IMR-90 (cell line): ENCODE measurements at regions not wholly inside any gene's neighbourhood (a gene's known extent, or its start where the extent isn't known, plus 50 kb on each side); places are given as distances from the start of the nearest gene placed in this dataset.

Experiments
- ATAC-seq: fragments of 200-7000 bp; cut with Tn5 transposase; 2 replicates; pipeline ENCODE4 v1.9.1; 2020; ENCODE audit warnings: low read depth, mild to moderate bottlenecking, moderate library complexity
- BruUV-seq: library from RNA; stranded (reverse); fragments of 400-500 nt; replicated peaks from 2 replicates; lab custom pipeline; 2021; lab: Mats Ljungman, UMichigan
- CTCF ChIA-PET: fragments of 300-600 bp; formaldehyde crosslinking; extraction: SDS; loops from one replicate; lab custom pipeline; 2021; ENCODE audit warnings: antibody characterized with exemption; lab: Yijun Ruan, JAX
- POLR2A ChIA-PET: fragments of 300-600 bp; sonication (Branson Sonifier 250); formaldehyde crosslinking; loops from one replicate; lab custom pipeline; 2022; ENCODE audit warnings: antibody characterized with exemption; ENCODE audit not compliant: unreplicated experiment; lab: Charles Lee
- DNase-seq: peaks from one replicate; pipeline ENCODE4 v3.0.0; 2013
- H2AFZ ChIP-seq: replicated peaks from 2 replicates; pipeline ENCODE3; 2013; ENCODE audit warnings: low read length, mild to moderate bottlenecking; ENCODE audit not compliant: poor library complexity
- H2AK5ac ChIP-seq: 2 replicates; pipeline ENCODE4 v1.6.1; 2013; ENCODE audit warnings: low read depth, low read length, inconsistent platforms
- H2AK9ac ChIP-seq: replicated peaks from 2 replicates; pipeline ENCODE3; 2013; ENCODE audit warnings: mild to moderate bottlenecking, low read depth, low read length, moderate library complexity; ENCODE audit not compliant: poor library complexity
- H2BK120ac ChIP-seq: 2 replicates; pipeline ENCODE4 v1.6.1; 2013; ENCODE audit warnings: low read depth, low read length, inconsistent platforms
- H2BK15ac ChIP-seq: 3 replicates; pipeline ENCODE4 v1.6.1; 2013; ENCODE audit warnings: low read depth, low read length, inconsistent platforms
- H2BK20ac ChIP-seq: 2 replicates; pipeline ENCODE4 v1.6.1; 2013; ENCODE audit warnings: low read depth, mild to moderate bottlenecking, inconsistent platforms, low read length, moderate library complexity
- H2BK5ac ChIP-seq: 2 replicates; pipeline ENCODE4 v1.6.1; 2013; ENCODE audit warnings: mild to moderate bottlenecking, low read depth, low read length, inconsistent platforms; ENCODE audit not compliant: poor library complexity, severe bottlenecking
- H3K14ac ChIP-seq: replicated peaks from 2 replicates; pipeline ENCODE4 v1.6.1; 2013; ENCODE audit warnings: low read depth, low read length, inconsistent platforms
- H3K18ac ChIP-seq: 2 replicates; pipeline ENCODE4 v1.6.1; 2013; ENCODE audit warnings: low read depth, low read length, control low read depth
- H3K23ac ChIP-seq: 2 replicates; pipeline ENCODE4 v1.6.1; 2013; ENCODE audit warnings: low read depth, low read length, inconsistent platforms
- H3K27ac ChIP-seq: 2 replicates; pipeline ENCODE4 v1.5.1; 2013; ENCODE audit warnings: mild to moderate bottlenecking, control low read depth, low read length; ENCODE audit not compliant: insufficient read depth
- H3K27me3 ChIP-seq: 2 replicates; pipeline ENCODE4 v1.6.1; 2013; ENCODE audit warnings: low read length; ENCODE audit not compliant: control insufficient read depth, insufficient read depth
- H3K36me3 ChIP-seq: 2 replicates; pipeline ENCODE4 v1.6.1; 2013; ENCODE audit warnings: low read length, mixed read lengths; ENCODE audit not compliant: control insufficient read depth, insufficient read depth
- H3K4ac ChIP-seq: 2 replicates; pipeline ENCODE4 v1.6.1; 2013; ENCODE audit warnings: low read depth, low read length, inconsistent platforms
- H3K4me1 ChIP-seq: 2 replicates; pipeline ENCODE4 v1.6.1; 2013; ENCODE audit warnings: low read length, mixed read lengths; ENCODE audit not compliant: control insufficient read depth, insufficient read depth
- H3K4me2 ChIP-seq: 2 replicates; pipeline ENCODE4 v1.6.1; 2013; ENCODE audit warnings: low read depth, mild to moderate bottlenecking, control low read depth, low read length, moderate library complexity
- H3K4me3 ChIP-seq: 2 replicates; pipeline ENCODE4 v1.5.1; 2013; ENCODE audit warnings: low read depth, mild to moderate bottlenecking, control low read depth, low read length, moderate library complexity; ENCODE audit not compliant: insufficient read depth
- H3K56ac ChIP-seq: 2 replicates; pipeline ENCODE4 v1.6.1; 2013; ENCODE audit warnings: low read length, inconsistent platforms; ENCODE audit not compliant: insufficient read depth; ENCODE audit errors: extremely low read depth
- H3K79me1 ChIP-seq, 2 experiments: 2 replicates each; pipeline ENCODE4 v1.6.1; 2013; ENCODE audit warnings: low read length in 2 of 2, inconsistent platforms in 1 of 2, low read depth in 1 of 2
- H3K9ac ChIP-seq: 2 replicates; pipeline ENCODE4 v1.6.1; 2013; ENCODE audit warnings: low read depth, low read length, control low read depth
- H3K9me1 ChIP-seq: 2 replicates; pipeline ENCODE4 v1.6.1; 2013; ENCODE audit warnings: low read length, inconsistent platforms; ENCODE audit not compliant: insufficient read depth
- H3K9me3 ChIP-seq: 2 replicates; pipeline ENCODE4 v1.6.1; 2013; ENCODE audit warnings: low read length; ENCODE audit not compliant: control insufficient read depth, insufficient read depth
- H4K20me1 ChIP-seq: 2 replicates; pipeline ENCODE4 v1.6.1; 2013; ENCODE audit warnings: low read length, inconsistent platforms; ENCODE audit not compliant: insufficient read depth
- H4K5ac ChIP-seq: 2 replicates; pipeline ENCODE4 v1.6.1; 2013; ENCODE audit warnings: mild to moderate bottlenecking, low read depth, low read length, control low read depth
- H4K8ac ChIP-seq, 2 experiments: 2 replicates each; pipeline ENCODE4 v1.6.1; 2013; ENCODE audit warnings: low read depth in 2 of 2, low read length in 2 of 2, control low read depth in 1 of 2, inconsistent platforms in 1 of 2
- H4K91ac ChIP-seq: 2 replicates; pipeline ENCODE4 v1.6.1; 2013; ENCODE audit warnings: low read depth, low read length, inconsistent platforms; ENCODE audit not compliant: insufficient read depth
- BHLHE40 ChIP-seq: fragments of 150-350 bp; IDR thresholded peaks from 2 replicates; pipeline ENCODE4 v1.6.1; 2016; ENCODE audit warnings: mild to moderate bottlenecking, low read depth, low read length
- CHD1 ChIP-seq: IDR thresholded peaks from 2 replicates; pipeline ENCODE4 v1.6.1; 2012; ENCODE audit warnings: low read depth, low read length, improper control_type of control experiment
- FOS ChIP-seq: fragments of 150-350 bp; IDR thresholded peaks from 2 replicates; pipeline ENCODE4 v1.6.1; 2016; ENCODE audit warnings: low read depth, low read length
- MXI1 ChIP-seq: IDR thresholded peaks from 2 replicates; pipeline ENCODE4 v1.6.1; 2012; ENCODE audit warnings: low read depth, mild to moderate bottlenecking, low read length, moderate library complexity, borderline replicate concordance
- POLR2A ChIP-seq: IDR thresholded peaks from 2 replicates; pipeline ENCODE4 v1.6.1; 2012; ENCODE audit warnings: mild to moderate bottlenecking, low read depth, low read length
- RAD21 ChIP-seq: IDR thresholded peaks from 2 replicates; pipeline ENCODE4 v1.6.1; 2012; ENCODE audit warnings: low read length, improper control_type of control experiment
- RCOR1 ChIP-seq: IDR thresholded peaks from 2 replicates; pipeline ENCODE4 v1.6.1; 2012; ENCODE audit warnings: mild to moderate bottlenecking, low read length, improper control_type of control experiment; ENCODE audit not compliant: insufficient replicate concordance
- RFX5 ChIP-seq: IDR thresholded peaks from 2 replicates; pipeline ENCODE4 v1.8.0; 2012; ENCODE audit warnings: low read depth, mild to moderate bottlenecking, low read length, moderate library complexity
- WGBS, 2 experiments: methylation state at CpG; one replicate each; pipeline versions ENCODE4 v1.1.5 to v1.1.7; 2013; ENCODE audit warnings: missing lambda C conversion rate in 2 of 2; ENCODE audit not compliant: insufficient read length in 1 of 2; ENCODE audit errors: extremely low coverage in 2 of 2; 5-methylcytosine and 5-hydroxymethylcytosine counted together
- dilution Hi-C: fragments of 300-500 bp; cut with HindIII; formaldehyde crosslinking; loops from one replicate; pipeline ENCODE4 v1.14.3; 2018; ENCODE audit warnings: low sequenced_read_pairs; ENCODE audit not compliant: unreplicated experiment
- in situ Hi-C: fragments of 300-500 bp; cut with MboI; formaldehyde crosslinking; loops from 3 replicates; pipeline ENCODE4 v1.14.3; 2019; ENCODE audit warnings: low sequenced_read_pairs, inconsistent platforms, mixed read lengths
- intact Hi-C: fragments of 100-400 bp; cut with micrococcal nuclease; formaldehyde crosslinking; loops from 2 replicates; pipeline ENCODE4 v1.10.0; 2022
- TF ChIP-seq, protein P1 (sequence below): fragments of 150-350 bp; IDR thresholded peaks from 2 replicates; pipeline ENCODE4 v1.6.1; 2017; ENCODE audit warnings: mild to moderate bottlenecking, antibody characterized with exemption, low read length, low read depth

DNA sequence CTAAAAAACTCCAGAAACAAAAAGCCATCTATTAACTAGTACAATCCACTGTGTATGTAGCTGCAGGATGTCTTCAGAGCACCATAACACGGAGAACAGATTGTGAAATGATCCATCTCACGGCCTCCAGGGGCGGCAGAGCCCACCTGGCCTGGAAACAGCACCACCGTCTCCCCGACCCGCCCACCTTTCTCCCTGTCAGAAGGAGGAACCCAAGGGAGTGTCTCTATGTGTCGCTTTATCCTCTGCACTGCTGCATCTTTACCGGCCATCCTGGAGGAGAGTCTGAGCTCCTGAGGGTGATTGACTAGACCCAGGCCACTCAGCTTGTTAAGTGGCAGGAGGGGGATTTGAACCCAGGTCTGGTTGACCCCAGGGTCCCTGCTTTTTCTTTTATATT is 405.0 kb downstream of the MATN1 start:
- intact Hi-C loops (no loop called here), in situ Hi-C loops (no loop called here), dilution Hi-C loops (no loop called here)
- TF ChIP-seq RFX5 (no peak), MXI1 (no peak), POLR2A (no peak), RCOR1 (no peak), CHD1 (no peak), BHLHE40 (no peak), FOS (no peak), RAD21 (no peak)
- TF ChIP-seq, protein P1, sequence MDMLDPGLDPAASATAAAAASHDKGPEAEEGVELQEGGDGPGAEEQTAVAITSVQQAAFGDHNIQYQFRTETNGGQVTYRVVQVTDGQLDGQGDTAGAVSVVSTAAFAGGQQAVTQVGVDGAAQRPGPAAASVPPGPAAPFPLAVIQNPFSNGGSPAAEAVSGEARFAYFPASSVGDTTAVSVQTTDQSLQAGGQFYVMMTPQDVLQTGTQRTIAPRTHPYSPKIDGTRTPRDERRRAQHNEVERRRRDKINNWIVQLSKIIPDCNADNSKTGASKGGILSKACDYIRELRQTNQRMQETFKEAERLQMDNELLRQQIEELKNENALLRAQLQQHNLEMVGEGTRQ, result no peak
- Histone ChIP-seq H2BK15ac (no peak overlapping the region), H3K27me3 (no peaks in the 10 kb centered on the region), H3K27ac (no peak overlapping the region), H4K5ac (no peak overlapping the region), H2AFZ (no peak overlapping the region), H4K8ac (no peak overlapping the region), H2AK9ac (no peak overlapping the region), H3K14ac (no peak overlapping the region), H3K4ac (no peak overlapping the region), H2BK20ac (no peak overlapping the region), H4K20me1 (no peaks in the 10 kb centered on the region), H3K9me3 (no peaks in the 10 kb centered on the region), H3K9ac (no peak overlapping the region), H3K18ac (no peak overlapping the region), H3K79me1 (no peaks in the 10 kb centered on the region), H3K36me3 (no peaks in the 10 kb centered on the region), H3K4me1 (no peaks in the 10 kb centered on the region), H4K91ac (no peak overlapping the region), H2AK5ac (no peak overlapping the region), H3K23ac (no peak overlapping the region), H3K4me2 (no peak overlapping the region), H3K9me1 (no peaks in the 10 kb centered on the region), H3K56ac (no peak overlapping the region), H2BK5ac (no peak overlapping the region), H3K4me3 (no peak overlapping the region), H2BK120ac (no peak overlapping the region)
- POLR2A ChIA-PET, result no interaction called here
- DNase-seq (no peak), ATAC-seq (no peak)
- CTCF ChIA-PET, result no interaction called here
- 40% methylated on average over 3 of the region's 8 CpGs; no CpG with 5 or more reads in 1 of the 2 experiments for WGBS, 2 experiments
- BruUV-seq, result no TSS peak
